BJ (cell line): ENCODE measurements at regions not wholly inside any gene's neighbourhood (a gene's known extent, or its start where the extent isn't known, plus 50 kb on each side); places are given as distances from the start of the nearest gene placed in this dataset.

Experiments
- CTCF ChIA-PET: fragments of 350-600 bp; formaldehyde crosslinking; extraction: SDS; loops from one replicate; lab custom pipeline; 2021; ENCODE audit warnings: antibody characterized with exemption, inconsistent platforms; lab: Yijun Ruan, JAX
- POLR2A ChIA-PET: fragments of 300-600 bp; sonication (Branson Sonifier 250); formaldehyde crosslinking; extraction: SDS; loops from one replicate; lab custom pipeline; 2021; ENCODE audit warnings: antibody characterized with exemption; lab: Charles Lee
- DNase-seq: peaks from one replicate; pipeline ENCODE4 v3.0.0-alpha.2; 2011; ENCODE audit warnings: low read depth
- H3K27me3 ChIP-seq: 2 replicates; pipeline ENCODE4 v1.6.0; 2011; ENCODE audit warnings: low read length; ENCODE audit not compliant: control insufficient read depth, insufficient read depth
- H3K36me3 ChIP-seq: 2 replicates; pipeline ENCODE4 v1.5.1; 2011; ENCODE audit warnings: low read length; ENCODE audit not compliant: control insufficient read depth, insufficient read depth
- H3K4me3 ChIP-seq: 2 replicates; pipeline ENCODE4 v1.5.1; 2011; ENCODE audit warnings: low read depth, mild to moderate bottlenecking, control low read depth, low read length
- TF ChIP-seq, protein P1 (sequence below): IDR thresholded peaks from 2 replicates; pipeline ENCODE4 v1.5.1; 2011; ENCODE audit warnings: low read depth, mild to moderate bottlenecking, control low read depth, inconsistent platforms, low read length, moderate library complexity; ENCODE audit not compliant: insufficient read depth

DNA sequence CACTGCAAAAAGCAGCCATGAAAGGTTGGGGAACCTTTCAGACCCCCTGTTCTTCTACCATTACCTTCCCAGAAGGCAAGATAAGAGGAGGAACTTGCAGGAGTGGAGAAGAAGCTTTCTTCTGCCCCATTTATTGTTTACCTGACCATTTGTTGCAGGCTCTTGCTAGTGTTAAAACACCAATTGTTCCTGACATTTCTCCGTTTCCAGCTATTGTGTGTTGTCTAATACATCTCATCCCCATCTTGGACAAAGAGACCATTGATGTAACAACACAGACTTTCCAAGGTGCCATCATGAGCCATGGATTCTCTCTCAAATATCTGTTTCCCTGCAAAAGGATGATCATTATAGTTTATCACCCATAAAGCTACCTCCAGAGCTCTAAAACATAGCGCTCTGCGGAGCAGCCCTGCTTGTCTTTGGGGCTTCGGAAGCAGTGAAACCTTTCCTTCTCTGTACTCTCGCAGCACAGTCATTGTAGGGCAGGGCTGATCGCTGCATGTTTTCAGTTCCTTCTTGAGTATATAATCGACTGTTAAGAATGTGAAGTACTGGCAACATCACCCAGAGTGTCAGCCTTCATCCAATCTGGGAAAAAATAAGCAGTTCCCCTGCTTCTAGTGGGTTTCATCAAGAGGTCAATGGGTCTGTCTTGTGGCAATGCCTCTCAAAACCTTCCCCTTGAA, 680.0 kb downstream of the SEMA5A start:
- Histone ChIP-seq H3K36me3 (no peaks in the 10 kb centered on the region), H3K27me3 (no peaks in the 10 kb centered on the region; the same call in 1 of the 2 replicates), H3K4me3 (no peak overlapping the region)
- POLR2A ChIA-PET, result no interaction called here
- CTCF ChIA-PET, result interaction anchor here (0.5 to 1.2 kb wide), 3 partner anchors 10 to 41 kb away, joined by 3 to 4 read pairs (median 4); no protein-coding TSS in a partner anchor
- DNase-seq, result no peak
- TF ChIP-seq, protein P1, sequence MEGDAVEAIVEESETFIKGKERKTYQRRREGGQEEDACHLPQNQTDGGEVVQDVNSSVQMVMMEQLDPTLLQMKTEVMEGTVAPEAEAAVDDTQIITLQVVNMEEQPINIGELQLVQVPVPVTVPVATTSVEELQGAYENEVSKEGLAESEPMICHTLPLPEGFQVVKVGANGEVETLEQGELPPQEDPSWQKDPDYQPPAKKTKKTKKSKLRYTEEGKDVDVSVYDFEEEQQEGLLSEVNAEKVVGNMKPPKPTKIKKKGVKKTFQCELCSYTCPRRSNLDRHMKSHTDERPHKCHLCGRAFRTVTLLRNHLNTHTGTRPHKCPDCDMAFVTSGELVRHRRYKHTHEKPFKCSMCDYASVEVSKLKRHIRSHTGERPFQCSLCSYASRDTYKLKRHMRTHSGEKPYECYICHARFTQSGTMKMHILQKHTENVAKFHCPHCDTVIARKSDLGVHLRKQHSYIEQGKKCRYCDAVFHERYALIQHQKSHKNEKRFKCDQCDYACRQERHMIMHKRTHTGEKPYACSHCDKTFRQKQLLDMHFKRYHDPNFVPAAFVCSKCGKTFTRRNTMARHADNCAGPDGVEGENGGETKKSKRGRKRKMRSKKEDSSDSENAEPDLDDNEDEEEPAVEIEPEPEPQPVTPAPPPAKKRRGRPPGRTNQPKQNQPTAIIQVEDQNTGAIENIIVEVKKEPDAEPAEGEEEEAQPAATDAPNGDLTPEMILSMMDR, result no peak

DNA sequence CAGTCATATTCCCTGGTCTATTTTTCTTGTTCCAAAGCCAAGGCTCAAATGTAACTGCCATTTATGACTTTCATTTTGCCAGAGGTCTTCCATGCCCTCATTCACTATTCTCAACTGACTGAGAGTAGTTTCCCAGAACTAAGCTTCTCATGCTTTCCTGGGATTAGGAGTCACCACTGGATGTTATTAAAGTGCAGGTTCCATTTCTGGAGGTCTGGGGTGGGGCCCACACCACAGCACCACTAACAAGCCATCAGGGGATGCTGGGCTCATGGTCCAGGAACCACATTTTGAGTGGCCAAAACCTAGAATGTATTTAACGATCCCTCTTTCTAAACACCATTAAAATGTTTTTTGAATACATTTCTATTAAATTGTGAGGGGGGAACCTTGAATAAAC, 677.6 kb downstream of the SEMA5A start:
- CTCF ChIA-PET, result interaction anchor here (1.5 to 1.7 kb wide), 2 partner anchors 14 to 16 kb away, joined by 4 to 6 read pairs; no protein-coding TSS in a partner anchor
- DNase-seq, result no peak
- H3K4me3 ChIP-seq, result no peak overlapping the region
- H3K27me3 ChIP-seq, result no peaks in the 10 kb centered on the region; the same call in 1 of the 2 replicates
- no peaks in the 10 kb centered on the region for H3K36me3 ChIP-seq
- TF ChIP-seq, protein P1, result no peak
- POLR2A ChIA-PET, result no interaction called here

DNA sequence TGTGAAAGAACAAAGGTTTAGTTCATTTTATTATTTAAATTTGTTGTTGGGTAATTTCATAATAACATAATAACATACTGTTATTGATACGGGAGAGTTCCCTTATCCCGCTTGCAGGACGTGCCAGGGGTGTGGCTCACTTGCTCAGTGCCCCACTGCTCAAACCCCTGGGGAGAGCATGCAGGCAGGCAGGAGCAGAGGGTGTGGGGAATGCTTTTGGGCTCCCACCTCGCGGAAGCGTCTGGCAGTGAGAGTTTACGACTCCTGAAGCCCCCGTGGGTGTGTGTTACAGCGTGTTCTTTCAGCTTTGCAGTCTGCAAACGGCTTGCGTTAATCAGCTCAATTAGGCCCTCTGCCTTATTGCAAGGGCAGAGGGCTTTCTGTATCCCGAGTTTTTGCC, 675.9 kb downstream of the SEMA5A start:
- no peaks in the 10 kb centered on the region for H3K36me3 ChIP-seq
- no peaks in the 10 kb centered on the region; the same call in none of the 2 replicates for H3K27me3 ChIP-seq
- no peak for DNase-seq
- H3K4me3 ChIP-seq, result no peak overlapping the region
- CTCF ChIA-PET, result interaction anchor here (1.5 kb wide), 1 partner anchor 15 kb away, joined by 4 read pairs; no protein-coding TSS in a partner anchor
- POLR2A ChIA-PET, result no interaction called here
- TF ChIP-seq, protein P1, result no peak

DNA sequence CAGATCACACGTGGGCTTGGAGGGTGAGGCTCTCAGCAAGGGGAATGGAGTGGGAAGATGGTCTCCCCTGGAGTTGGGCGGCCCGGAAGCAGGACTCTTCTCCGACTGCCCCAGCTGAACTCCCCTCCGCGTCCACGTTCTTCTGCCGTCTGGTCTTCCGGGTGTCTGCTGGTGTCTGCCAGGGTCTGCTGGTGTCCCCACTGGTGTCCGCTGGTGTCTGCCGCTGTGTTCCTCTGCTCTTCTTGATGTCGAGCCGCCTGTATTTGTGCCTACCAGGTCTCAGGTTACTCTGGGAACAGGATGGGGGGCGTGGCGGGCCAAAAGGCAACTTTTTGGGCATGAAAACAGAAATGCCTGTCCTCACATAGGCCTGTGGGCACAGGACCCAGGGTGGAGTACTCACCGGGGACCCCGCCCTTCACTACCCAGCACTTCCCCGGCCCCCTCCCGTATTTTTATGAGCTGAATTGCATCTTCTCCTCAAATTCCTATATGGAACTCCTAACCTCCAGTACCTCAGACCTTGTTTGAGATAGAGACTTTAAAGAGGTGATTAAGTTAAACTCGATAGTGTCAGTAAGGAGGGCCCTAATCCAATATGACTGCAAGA, 675.4 kb downstream of the SEMA5A start:
- ChIA-PET POLR2A (no interaction called here), CTCF (no interaction called here)

DNA sequence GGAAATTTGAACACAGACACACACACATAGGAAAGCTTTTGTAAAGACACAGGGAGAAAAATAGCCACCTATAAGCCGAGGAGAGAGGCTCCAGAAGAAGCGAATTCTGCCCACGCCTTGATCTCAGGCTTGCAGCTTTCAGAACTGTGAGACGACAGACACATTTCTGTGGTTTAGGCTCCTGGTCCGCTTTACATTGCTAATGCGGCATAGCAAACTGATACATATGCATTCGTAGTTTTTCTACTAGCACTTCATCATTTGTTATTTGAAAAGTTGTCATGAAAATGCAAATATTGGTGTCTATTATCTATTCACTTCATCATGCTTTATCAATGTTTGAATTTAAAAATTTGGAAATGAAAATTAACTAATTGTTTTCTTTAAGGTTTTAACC, 674.9 kb downstream of the SEMA5A start:
- no peak for DNase-seq
- H3K4me3 ChIP-seq, result no peak overlapping the region
- H3K27me3 ChIP-seq, result no peaks in the 10 kb centered on the region; the same call in none of the 2 replicates
- H3K36me3 ChIP-seq, result no peaks in the 10 kb centered on the region
- TF ChIP-seq, protein P1, result no peak
- ChIA-PET POLR2A (no interaction called here), CTCF (no interaction called here)

More for the DNA sequence above, 675.4 kb downstream of the SEMA5A start:
- DNase-seq, result no peak
- H3K27me3 ChIP-seq, result no peaks in the 10 kb centered on the region; the same call in none of the 2 replicates
- no peak overlapping the region for H3K4me3 ChIP-seq
- H3K36me3 ChIP-seq, result no peaks in the 10 kb centered on the region
- TF ChIP-seq, protein P1, result no peak
